TTC549 (cell line): ENCODE measurements at regions not wholly inside any gene's neighbourhood (a gene's known extent, or its start where the extent isn't known, plus 50 kb on each side); places are given as distances from the start of the nearest gene placed in this dataset.
"Not testable (repeated sequence)": the region's sequence is repeated elsewhere in the genome, so short reads cannot be mapped to it uniquely, and the experiment has no call there.

Experiments used
- FAIRE-seq: peaks from 2 replicates; lab custom pipeline; 2012; peaks lifted over from hg19 to GRCh38; lab: Jason Lieb, UNC

DNA sequence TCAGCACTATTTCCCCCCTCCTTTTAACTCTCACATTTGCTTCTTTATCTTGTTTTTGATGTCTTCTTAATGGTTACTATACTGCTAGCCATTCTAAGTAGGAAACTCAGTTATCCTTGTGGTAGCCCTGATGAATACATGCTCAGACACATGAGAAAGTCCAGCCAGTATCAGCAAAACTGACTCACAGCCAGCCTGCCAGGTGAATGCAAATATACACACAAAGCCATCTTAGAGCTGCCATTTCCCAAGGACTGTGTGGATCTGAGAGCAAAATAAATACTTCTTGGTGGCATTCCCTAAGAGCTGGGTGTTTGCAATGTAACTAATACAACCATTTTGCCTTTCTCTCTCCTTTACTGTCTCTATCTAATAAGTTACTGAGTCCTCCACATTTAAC is 455.2 kb downstream of the CCER1 start:
- no peak for FAIRE-seq

DNA sequence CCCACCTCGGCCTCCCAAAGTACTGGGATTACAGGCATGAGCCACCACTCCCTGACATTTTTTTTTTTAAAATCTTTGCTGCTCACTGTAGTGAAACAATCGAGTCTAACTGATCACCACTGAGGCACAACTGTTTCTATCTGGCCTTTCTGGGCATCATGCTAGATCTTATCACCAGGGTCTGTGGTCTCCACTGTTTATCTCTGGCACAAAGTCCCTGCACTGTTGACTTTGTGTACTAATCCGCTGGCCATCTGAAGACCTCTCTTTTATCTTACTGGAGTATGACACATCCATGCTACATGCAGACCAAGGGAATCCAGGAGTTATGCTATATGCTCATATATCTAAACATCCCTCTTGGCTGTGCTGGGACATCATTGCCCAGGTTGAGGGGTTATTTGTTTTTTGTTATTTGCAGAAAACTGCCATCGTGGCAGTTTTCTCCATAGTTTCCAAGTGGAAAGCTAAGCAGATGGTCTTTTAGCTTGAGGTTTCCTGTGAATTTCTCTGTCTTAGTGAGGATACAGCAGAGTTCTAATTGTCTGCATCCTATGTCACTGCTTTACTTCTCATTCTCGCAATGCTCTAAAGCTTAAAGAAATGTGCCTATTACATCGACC is 456.9 kb downstream of the CCER1 start:
- FAIRE-seq = no peak

DNA sequence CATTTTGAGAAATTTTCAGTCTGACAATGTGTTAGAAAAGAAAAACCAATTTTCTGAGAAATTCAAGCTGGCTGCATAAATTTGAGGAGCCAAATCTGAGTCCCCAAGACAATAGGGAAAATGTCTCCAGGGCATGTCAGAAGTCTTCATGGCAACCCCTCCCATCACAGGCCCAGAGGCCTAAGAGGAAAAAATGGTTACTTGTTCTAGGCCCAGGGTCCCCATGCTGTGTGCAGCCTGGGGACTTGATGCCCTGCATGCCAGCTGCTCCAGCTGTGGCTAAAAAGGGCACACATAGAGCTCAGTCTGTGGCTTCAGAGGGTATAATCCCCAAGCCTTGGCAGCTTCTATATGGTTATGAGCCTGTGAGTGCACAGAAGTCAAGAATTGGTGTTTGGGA is 464.6 kb downstream of the CCER1 start:
- FAIRE-seq = no peak

DNA sequence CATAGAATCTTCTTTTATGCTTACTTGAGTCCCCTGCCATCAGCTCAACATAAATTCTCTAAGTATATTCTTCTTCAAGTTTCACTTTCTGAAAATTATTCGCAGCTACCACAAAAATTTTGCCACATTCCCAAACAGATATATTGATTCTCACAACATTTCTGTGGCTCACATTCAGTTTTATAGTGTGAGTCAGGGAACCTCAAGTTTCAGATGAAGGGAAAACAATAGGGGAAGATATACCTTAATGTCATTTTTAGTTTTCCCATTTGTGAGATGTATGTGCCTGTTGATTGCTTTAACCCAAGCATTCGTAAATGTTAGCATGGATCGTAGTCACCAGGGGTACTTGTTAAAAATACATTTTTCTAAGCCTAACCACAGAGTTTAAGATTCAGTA is 465.8 kb downstream of the CCER1 start:
- FAIRE-seq = no peak

DNA sequence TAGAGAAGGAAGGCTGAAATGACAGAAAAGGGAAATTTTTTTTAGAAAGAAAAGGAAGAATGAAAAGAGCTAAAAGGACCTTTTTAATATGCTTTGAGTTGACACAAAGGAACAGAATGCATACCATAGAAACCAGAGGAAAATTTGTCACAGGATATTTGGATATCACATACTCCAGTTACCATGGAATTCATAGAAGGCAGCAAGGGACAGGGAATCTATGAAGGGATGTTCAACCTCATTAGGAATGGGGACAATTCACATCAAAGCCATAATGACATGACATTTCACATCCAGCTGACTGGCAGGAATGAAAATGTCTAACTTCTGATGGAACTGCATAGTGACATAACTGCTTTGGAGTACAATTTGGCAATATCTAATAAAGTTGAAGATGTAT is 469.4 kb downstream of the CCER1 start:
- FAIRE-seq = no peak

DNA sequence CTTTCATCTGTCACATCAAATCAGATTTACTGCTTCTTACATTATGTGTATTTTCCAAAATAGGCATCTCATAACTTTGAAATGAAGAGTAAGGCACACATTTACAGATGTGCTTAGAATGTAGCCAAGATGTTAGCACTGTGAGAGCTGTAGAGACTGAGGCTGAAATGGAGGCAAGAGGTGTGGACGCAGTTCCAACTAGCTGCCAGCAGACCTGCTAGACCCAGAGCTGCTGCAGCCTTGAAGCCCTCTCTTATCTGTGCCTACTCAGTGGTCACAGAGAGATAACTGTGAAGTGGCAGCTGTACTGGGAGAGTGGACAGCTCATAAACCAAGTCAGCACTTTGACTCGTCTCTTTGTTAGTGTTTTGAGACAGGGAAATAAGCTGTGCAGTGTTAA is 470.9 kb downstream of the CCER1 start:
- FAIRE-seq = no peak

DNA sequence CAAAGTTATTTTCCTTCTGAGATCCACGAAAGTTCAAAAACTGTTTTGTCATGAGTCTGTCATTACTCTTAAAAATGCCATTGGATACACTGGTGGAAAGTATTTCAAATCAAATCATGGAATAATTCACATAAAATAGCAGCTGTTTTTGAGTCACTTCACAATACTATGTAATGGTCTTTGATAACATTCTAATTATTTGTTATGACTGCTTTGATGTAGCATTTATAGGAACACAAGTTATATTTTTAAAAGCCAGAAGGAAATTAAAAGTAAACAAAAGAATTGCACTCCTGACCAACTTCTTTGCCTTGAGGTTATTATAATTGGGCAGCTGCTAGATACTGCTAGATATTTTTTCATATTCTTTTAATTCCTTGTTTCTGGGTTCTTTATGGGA is 473.2 kb downstream of the CCER1 start:
- no peak for FAIRE-seq

DNA sequence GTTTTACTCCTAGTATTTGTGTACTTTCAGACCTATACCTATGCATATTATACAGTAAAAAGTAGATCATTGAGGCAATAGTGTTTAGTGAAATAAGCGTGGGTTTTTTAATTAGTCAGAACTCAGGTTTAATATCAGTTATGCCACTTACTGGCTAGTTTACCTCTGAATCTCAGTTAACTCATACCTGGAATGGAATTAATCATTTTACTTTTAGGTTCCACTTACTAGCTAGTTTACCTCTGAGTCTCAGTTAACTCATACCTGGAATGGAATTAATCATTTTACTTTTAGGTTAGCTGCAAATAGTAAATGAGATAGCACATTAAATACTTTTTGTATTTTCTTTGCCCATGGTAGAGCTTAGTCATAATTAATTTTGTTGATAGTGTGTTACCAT is 475.7 kb downstream of the CCER1 start:
- FAIRE-seq = no peak

DNA sequence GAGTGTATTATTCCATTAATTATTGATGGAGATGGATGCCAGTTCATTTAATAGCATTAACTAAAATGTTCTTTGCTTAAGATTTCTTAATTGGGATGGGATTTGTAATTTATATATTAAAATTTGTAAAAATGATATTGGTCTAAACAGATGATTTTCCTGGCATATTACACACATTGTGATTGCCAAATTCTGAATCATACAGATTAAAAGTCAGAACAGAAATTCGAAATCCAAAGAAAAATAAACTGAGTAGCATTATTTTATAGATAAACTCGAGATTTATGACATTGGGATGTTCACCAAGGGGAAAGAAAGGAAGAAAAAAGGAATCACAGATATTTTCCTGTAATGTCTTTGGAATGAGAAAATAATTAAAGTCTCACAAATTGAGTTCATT is 481.1 kb downstream of the CCER1 start:
- no peak for FAIRE-seq

DNA sequence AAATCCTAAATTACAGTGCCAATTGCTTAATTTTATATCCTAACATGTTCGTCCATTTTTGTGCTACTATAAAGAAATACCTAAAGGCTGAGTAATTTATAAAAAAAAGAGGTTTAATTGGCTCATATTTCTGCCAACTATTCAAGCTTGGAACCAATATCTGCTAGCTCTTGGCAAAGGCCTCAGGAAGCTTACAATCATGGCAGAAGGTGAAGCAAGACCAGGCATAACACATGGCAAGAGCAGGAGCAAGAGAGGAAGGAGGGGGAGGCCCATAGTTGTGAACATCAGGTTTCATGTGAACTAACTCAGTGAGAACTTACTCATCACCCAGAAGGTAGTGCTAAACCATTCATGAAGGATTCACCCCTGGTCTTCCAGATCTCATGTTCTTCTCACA is 494.3 kb downstream of the CCER1 start:
- no peak for FAIRE-seq

DNA sequence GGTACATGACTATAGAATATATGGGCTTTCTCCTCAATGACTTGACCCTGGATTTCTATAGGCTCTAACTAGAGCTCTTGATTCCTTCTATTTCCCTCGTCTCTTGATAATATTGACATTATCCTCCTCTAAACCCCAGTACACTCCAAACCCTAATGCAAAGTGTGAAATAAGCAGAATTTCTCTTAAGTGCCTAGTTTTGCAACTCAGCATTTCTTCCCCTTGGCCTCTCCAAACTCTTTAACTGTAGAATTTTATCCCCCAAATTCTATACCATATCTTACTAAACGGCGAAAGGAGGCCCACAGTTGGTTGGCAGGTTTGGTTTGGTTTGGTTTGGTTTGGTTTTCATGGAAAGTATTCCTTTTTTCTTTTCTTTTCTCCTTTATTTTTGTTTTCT is 498.7 kb downstream of the CCER1 start:
- no peak for FAIRE-seq

DNA sequence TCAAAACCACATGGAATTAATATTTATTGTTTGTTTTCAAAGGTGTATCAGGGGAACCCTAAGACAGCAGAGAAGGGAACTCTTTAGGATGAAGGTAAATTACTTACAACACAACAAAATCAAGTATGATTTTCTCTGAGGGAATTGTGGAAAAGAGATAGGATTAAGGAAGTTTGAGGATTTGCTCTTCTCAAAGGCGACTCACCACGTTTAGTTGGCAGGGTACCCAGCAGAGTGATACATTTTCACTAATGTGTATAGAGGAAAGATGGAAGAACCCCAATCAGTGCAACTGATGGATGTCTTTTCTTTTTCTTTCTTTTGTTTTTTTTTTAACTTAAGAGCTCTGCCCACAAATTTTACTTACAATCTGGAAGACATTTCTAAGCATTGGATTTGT is 499.2 kb downstream of the CCER1 start:
- no peak for FAIRE-seq

DNA sequence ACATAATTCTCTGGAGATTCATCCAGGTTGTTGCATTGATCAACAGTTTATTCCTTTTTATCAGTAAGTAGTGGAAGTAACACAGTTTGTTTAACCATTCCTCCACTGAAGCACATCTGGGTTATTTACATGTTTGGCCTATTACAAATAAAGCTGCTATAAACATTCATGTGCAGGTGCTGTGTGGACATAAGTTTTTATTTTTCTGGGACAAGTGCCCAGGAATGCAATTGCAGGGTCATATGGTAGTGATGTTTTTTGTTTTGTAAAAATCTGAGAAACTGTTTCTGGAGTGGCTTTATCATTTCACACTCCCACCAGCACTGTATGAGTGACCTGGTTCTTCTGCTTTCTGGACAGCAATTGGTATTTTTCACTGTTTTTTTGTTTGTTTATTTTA is 505.4 kb downstream of the CCER1 start:
- FAIRE-seq = no peak

DNA sequence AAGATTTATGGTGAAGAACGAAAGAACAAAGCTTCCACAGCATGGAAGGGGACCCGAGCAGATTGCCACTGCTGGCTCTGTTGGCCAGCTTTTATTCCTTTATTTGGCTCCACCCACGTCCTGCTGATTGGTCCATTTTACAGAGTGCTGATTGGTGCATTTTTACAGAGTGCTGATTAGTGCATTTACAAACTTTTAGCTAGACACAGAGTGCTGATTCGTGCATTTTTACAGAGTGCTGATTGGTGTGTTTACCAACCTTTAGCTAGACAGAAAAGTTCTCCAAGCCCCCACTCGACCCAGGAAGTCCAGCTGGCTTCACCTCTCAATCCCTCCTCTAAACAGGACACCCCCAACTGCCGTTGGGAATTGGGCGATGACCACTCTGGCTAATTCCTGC is 511.5 kb downstream of the CCER1 start:
- FAIRE-seq = not testable (repeated sequence)

DNA sequence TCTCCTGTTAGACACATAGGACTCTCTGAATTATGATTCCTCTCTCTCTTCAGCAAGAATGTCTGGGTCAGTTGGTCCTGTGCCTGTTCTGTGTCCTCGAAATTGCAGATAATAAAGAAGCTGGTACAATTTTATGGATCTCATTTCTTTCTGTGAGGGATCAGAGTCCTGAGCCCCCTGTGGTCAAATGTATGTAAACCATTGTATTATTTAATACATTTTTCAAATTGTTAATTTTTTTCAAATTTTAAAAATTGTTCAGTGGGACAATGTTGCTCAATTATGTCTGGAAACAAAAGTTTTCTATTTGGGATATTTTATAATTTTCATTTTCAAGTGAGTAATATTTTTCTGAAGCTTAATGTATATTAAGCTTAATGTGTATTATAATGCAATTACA is 513.5 kb downstream of the CCER1 start:
- no peak for FAIRE-seq

DNA sequence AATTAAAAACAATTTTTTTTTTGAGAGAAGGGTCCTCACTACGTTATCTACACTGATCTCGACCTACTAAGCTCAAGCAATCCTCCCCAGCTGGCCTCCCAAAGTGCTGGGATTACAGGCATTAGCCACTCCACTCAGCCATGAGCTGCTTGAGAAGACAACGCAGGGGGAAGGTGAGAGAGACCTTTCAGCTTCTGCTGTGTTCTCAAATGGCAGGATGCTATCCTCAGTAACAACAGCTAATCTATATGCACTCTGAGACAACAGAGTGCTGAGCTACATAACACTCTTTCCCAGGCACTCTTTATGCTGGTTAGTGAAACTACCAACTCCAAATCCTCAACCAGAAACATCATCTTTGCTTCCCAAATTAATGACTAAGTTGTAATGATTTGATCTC is 526.1 kb downstream of the CCER1 start:
- FAIRE-seq = no peak

DNA sequence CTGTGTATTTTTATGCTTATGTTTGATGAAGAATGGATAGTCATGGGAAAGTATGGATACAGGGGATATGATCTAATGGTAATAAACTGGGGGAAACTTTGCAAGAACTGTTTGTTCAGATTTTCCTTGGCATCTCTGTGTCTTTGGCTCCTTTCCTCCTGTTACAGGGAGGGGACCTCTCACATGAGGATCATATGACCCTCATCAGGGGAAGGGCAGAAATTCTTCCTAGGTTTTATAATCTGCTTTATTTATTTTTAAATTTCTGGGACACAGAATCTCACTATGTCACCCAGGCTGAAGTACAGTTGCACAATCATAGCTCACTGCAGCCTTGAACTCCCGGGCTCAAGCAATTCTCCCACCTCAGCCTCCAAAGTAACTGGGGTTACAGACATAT is 526.5 kb downstream of the CCER1 start:
- no peak for FAIRE-seq

DNA sequence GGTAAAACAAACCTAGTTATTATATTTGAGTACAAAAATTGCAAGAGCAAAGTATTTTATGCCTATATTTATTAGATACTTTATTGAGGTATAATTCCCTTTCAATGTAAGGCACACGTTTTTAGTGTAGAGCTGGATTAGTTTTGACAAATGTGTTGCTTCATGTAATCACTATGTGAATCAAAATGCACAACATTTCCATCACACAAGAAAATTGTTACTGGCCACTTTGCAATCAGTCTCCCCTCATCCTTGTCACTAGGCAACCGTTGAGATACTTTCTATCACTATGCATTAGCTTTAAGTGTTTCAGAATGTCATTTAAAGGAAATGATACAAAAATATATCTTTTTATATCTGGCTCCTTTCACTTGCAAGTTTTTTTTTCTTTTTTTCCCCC is 531.0 kb downstream of the CCER1 start:
- FAIRE-seq = no peak

DNA sequence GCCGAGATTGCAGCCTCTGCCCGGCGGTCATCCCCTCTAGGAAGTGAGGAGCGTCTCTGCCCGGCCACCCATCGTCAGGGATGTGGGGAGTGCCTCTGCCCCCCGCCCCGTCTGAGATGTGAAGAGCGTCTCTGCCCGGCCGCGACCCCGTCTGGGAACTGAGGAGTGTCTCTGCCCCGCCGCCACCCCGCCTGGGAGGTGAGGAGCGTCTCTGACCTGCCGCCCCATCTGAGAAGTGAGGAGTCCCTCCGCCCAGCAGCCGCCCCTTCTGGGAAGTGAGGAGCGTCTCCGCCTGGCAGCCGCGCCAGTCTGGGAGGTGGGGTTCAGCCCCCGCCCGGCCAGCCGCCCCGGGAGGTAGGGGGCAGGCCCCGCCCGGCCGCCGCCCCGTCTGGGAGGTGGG is 544.0 kb downstream of the CCER1 start:
- FAIRE-seq = no peak

DNA sequence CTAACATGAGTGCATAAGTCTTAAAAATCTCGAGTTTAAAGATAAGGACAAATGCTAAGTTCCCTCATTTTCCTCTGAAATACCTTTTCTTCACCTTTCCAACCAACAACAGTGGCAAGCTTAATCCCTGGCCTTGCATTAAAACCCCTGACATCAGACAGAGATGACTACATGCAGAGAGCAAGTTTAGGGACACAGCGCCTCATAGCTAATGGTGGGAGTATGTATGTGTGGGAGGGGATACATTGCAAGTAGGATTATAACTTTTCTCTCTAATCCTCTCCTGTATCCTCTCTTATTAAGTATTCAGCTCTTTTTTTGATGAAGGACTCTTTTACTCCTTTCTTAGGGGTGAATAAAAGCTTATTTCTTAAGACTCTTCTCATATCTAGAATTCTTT is 547.1 kb downstream of the CCER1 start:
- no peak for FAIRE-seq

DNA sequence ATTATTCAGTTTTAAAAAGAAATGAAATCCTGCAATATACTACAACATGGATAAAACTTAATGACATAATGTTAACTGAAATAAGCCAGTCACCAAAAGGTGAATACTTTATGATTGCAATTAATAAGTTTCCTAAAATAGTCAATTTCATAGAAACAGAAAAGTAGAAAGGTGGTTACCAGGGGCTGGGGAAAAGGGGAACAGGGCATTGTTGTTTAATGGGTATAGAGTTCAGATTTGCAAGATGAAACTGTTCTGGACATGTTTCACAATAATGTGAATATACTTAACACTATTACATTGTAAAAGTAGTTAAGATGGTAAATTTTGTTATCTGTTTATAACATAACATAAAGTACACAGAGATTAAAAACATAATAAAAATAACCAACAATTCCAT is 550.9 kb downstream of the CCER1 start:
- FAIRE-seq = no peak

DNA sequence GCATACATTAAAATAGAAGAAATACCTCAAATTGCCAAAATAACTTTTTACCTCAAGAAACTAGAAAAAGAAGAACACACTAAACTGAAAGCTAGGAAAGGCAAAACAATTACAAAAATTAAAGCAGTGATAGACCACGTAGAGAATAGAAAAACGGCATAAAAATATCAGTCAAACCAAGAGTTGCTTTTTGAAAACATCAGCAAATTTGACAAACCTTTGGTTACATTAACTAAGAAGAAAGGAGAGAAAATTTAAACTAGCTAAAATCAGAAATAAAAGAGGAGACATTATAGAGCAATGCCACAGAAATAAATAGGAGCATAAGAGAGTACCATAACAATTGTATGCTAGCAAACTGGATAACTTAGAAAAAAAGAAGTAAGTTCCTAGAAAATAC is 553.8 kb downstream of the CCER1 start:
- FAIRE-seq = no peak

DNA sequence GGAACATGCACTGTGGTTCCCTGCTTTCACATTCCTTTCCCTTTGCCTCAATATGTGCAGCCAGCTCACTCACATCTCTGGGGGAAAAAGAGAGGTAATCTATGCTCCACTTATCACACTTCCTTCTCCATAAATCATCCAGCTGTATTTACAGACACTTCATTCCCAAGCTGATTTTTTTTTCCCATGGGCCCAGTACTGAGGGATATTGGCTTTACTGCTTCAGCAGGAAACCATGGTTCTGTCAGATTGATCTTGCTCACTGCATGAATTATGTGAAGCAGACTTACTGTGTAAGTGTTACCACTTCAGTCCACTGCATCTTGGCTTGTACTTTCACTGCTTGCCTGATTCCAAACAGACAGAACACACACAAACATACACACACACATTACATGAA is 555.6 kb downstream of the CCER1 start:
- FAIRE-seq = no peak

DNA sequence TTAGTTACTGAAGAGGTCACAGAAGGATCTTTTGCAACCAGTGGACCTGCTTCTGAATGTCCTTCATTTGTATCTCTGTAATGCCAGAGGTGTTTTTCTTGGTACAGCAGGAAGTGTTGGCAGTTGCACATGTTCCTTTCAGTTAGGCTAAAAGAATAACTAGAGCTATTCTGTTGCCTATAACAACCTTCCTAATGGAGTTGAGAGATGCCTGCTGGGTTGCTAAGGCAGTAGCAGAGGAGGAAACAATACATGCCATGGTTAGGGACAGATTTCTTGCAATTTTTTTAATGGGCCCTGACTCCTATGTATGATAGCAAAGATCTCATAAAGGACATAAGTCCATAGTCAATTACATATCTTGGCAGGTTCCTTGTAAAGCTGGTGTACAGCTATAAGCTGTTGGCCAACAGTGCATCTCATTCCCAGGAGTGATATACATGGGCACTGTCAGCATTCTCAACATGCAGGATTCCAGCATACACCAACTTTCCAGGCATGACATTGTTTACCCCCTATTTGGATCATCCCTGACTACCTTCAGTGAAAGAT is 556.6 kb downstream of the CCER1 start:
- FAIRE-seq = no peak

DNA sequence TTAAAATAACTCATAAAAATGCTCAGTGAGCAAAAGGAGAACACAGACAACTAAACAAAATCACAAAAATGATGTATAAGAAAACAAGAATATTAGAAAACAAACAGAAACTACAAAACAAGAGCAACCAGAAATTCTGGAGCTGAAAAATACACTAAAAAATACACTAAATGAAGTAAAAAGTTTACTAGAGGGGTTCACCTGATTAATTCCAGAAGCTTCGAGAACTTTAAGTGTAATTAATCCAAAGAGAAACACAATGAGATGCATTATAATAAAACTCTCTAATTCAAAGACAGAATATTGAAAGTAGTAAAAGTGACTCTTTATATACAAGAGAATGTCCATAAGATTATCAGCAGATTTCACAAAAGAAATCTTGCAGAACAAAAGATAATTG is 558.4 kb downstream of the CCER1 start:
- FAIRE-seq = no peak
